ENCODE measurements at regions not wholly inside any gene's neighbourhood (a gene's known extent, or its start where the extent isn't known, plus 50 kb on each side); places are given as distances from the start of the nearest gene placed in this dataset.

GRCh38 chr12:91404441-91404840 is 221.8 kb upstream of the DCN start:
- no peak for DNase-seq
- H3K9me3 Mint-ChIP-seq: no peaks in the 10 kb centered on the region
- TF ChIP-seq CTCF (IDR thresholded peaks at IDR 0.05): no peak
- H3K27ac Mint-ChIP-seq: no peak overlapping the region
- no peaks in the 10 kb centered on the region for H3K36me3 Mint-ChIP-seq (ENCODE audit: low read depth)
- no peak overlapping the region for H3K4me3 Mint-ChIP-seq
- H3K27me3 Mint-ChIP-seq (ENCODE audit: insufficient read depth): peaks cover 3% of the 10 kb centered on the region; the same call in 1 of the 2 replicates
- no peaks in the 10 kb centered on the region for H3K4me1 Mint-ChIP-seq (ENCODE audit: low read depth)

- no peaks in the 10 kb centered on the region for H3K36me3 Mint-ChIP-seq (ENCODE audit: low read depth)
These were observed 218.6 kb upstream of the DCN start for GRCh38 chr12:91401190-91401589.

DNA sequence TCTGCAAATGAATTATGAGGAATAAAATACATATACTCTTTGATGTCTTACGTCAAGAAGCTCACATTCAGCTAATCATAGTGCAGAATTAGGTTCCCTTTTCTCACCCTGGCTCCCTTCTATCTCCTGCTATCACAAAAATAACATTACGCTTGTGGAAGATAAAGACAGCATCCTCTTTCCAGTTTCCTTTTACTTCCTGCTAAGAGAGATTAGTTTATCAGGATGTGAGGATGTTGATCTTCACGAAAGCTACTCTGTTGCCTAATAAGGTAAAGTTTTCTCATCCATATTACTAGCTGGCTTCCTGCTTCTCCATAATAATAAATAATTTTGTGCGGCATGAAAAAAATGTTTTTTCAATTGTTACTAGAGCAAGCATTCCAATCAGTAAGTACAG is 217.7 kb upstream of the DCN start:
- Mint-ChIP-seq H3K27ac (no peak overlapping the region), H3K4me3 (no peak overlapping the region), H3K9me3 (no peaks in the 10 kb centered on the region), H3K36me3 (ENCODE audit: low read depth) (no peaks in the 10 kb centered on the region), H3K4me1 (ENCODE audit: low read depth) (no peaks in the 10 kb centered on the region), H3K27me3 (ENCODE audit: insufficient read depth) (no peaks in the 10 kb centered on the region)
- no peak for TF ChIP-seq CTCF (IDR thresholded peaks at IDR 0.05)
- DNase-seq: no peak

More at GRCh38 chr12:91401190-91401589, 218.6 kb upstream of the DCN start:
- H3K9me3 Mint-ChIP-seq: no peaks in the 10 kb centered on the region
- TF ChIP-seq CTCF (IDR thresholded peaks at IDR 0.05): no peak
- H3K27me3 Mint-ChIP-seq (ENCODE audit: insufficient read depth): no peaks in the 10 kb centered on the region
- no peak overlapping the region for H3K4me3 Mint-ChIP-seq
- no peak overlapping the region for H3K27ac Mint-ChIP-seq
- no peaks in the 10 kb centered on the region for H3K4me1 Mint-ChIP-seq (ENCODE audit: low read depth)
- no peak for DNase-seq

- Mint-ChIP-seq H3K27ac (no peak overlapping the region), H3K9me3 (peaks cover 4% of the 10 kb centered on the region), H3K4me3 (no peak overlapping the region), H3K4me1 (ENCODE audit: low read depth) (no peaks in the 10 kb centered on the region), H3K27me3 (ENCODE audit: insufficient read depth) (no peaks in the 10 kb centered on the region), H3K36me3 (ENCODE audit: low read depth) (no peaks in the 10 kb centered on the region)
- DNase-seq: no peak
- TF ChIP-seq CTCF (IDR thresholded peaks at IDR 0.05): no peak
These were observed 215.4 kb upstream of the DCN start for GRCh38 chr12:91397866-91398532.

GRCh38 chr12:91396293-91396692 is 213.7 kb upstream of the DCN start:
- H3K27me3 Mint-ChIP-seq (ENCODE audit: insufficient read depth): no peaks in the 10 kb centered on the region
- H3K27ac Mint-ChIP-seq: no peak overlapping the region
- TF ChIP-seq CTCF (IDR thresholded peaks at IDR 0.05): no peak
- peaks cover 4% of the 10 kb centered on the region for H3K9me3 Mint-ChIP-seq
- no peak for DNase-seq
- H3K36me3 Mint-ChIP-seq (ENCODE audit: low read depth): no peaks in the 10 kb centered on the region
- no peaks in the 10 kb centered on the region for H3K4me1 Mint-ChIP-seq (ENCODE audit: low read depth)
- no peak overlapping the region for H3K4me3 Mint-ChIP-seq

All from HFFc6 (cell line).